GM12878 (cell line): ENCODE measurements at regions not wholly inside any gene's neighbourhood (a gene's known extent, or its start where the extent isn't known, plus 50 kb on each side); places are given as distances from the start of the nearest gene placed in this dataset.

ENCODE experiments used
- ATAC-seq: fragments of 200-7000 bp; cut with Tn5 transposase; 3 replicates; pipeline ENCODE4 v1.9.1; 2020; ENCODE audit warnings: mild to moderate bottlenecking, moderate library complexity
- BruUV-seq: library from RNA; stranded (reverse); fragments of 400-500 nt; replicated peaks from 2 replicates; lab custom pipeline; 2021; lab: Mats Ljungman, UMichigan
- CTCF ChIA-PET: fragments of 300-600 bp; sonication (Branson Sonifier 250); formaldehyde crosslinking; extraction: SDS; loops from one replicate; lab custom pipeline; 2021; ENCODE audit warnings: inconsistent platforms; lab: Yijun Ruan, JAX
- POLR2A ChIA-PET: fragments of 350-600 bp; formaldehyde crosslinking; extraction: SDS; loops from one replicate; lab custom pipeline; 2021; ENCODE audit warnings: inconsistent platforms; lab: Charles Lee
- RAD21 ChIA-PET: fragments of 300-600 bp; sonication (Branson Sonifier 250); formaldehyde crosslinking; loops from one replicate; lab custom pipeline; 2023; ENCODE audit warnings: antibody characterized with exemption; ENCODE audit not compliant: unreplicated experiment; lab: Charles Lee
- SMC1A ChIA-PET: fragments of 300-600 bp; sonication (Branson Sonifier 250); formaldehyde crosslinking; loops from one replicate; lab custom pipeline; 2023; ENCODE audit not compliant: unreplicated experiment, uncharacterized antibody; lab: Charles Lee
- DNase-seq: peaks from one replicate; pipeline ENCODE4 v3.0.0-alpha.2; 2011; ENCODE audit warnings: low read depth, low spot score
- FAIRE-seq: peaks from 3 replicates; lab custom pipeline; 2011; peaks lifted over from hg19 to GRCh38; lab: Jason Lieb, UNC
- H2AFZ ChIP-seq: 2 replicates; pipeline ENCODE4 v1.6.0; 2011; ENCODE audit warnings: low read depth, low read length, control low read depth; ENCODE audit not compliant: control insufficient read depth
- H3K27ac ChIP-seq: 2 replicates; pipeline ENCODE4 v1.5.1; 2011; ENCODE audit warnings: control low read depth; ENCODE audit not compliant: control insufficient read depth, insufficient read depth
- H3K27me3 ChIP-seq, 2 experiments: replicated peaks in 1 of 2; 2 replicates each; pipeline versions ENCODE4 v1.6.0 to v1.6.1; 2011; ENCODE audit warnings: low read length in 1 of 2; ENCODE audit not compliant: control insufficient read depth in 2 of 2, insufficient read depth in 2 of 2
- H3K36me3 ChIP-seq, 2 experiments: 2 replicates each; pipeline ENCODE4 v1.5.1; 2011; ENCODE audit warnings: low read length in 1 of 2; ENCODE audit not compliant: control insufficient read depth in 2 of 2, insufficient read depth in 2 of 2
- H3K4me1 ChIP-seq: 2 replicates; pipeline ENCODE4 v1.6.1; 2011; ENCODE audit warnings: mild to moderate bottlenecking, low read length, moderate library complexity, mixed read lengths; ENCODE audit not compliant: control insufficient read depth, insufficient read depth
- H3K4me2 ChIP-seq: 2 replicates; pipeline ENCODE4 v1.6.0; 2011; ENCODE audit warnings: control low read depth; ENCODE audit not compliant: control insufficient read depth, insufficient read depth
- H3K4me3 ChIP-seq: fragments of 200-600 bp; sonication (generic); 2 replicates; pipeline ENCODE4 v1.5.1; 2016
- H3K79me2 ChIP-seq: 2 replicates; pipeline ENCODE4 v1.6.0; 2011; ENCODE audit warnings: low read length; ENCODE audit not compliant: control insufficient read depth, insufficient read depth
- H3K9ac ChIP-seq: 2 replicates; pipeline ENCODE4 v1.8.0; 2011; ENCODE audit warnings: low read length, control low read depth, mixed read lengths; ENCODE audit not compliant: control insufficient read depth, insufficient read depth
- H3K9me3 ChIP-seq: replicated peaks from 3 replicates; pipeline ENCODE4 v1.5.1; 2011; ENCODE audit warnings: mild to moderate bottlenecking, low read length; ENCODE audit not compliant: control insufficient read depth, insufficient read depth
- H4K20me1 ChIP-seq: 2 replicates; pipeline ENCODE4 v1.6.0; 2011; ENCODE audit not compliant: control insufficient read depth, insufficient read depth
- TARDBP ChIP-seq: IDR thresholded peaks from 2 replicates; pipeline ENCODE4 v1.6.1; 2016; ENCODE audit warnings: borderline replicate concordance
- WRNIP1 ChIP-seq: IDR thresholded peaks from 2 replicates; pipeline ENCODE4 v1.6.1; 2011; ENCODE audit warnings: low read depth, low read length, improper control_type of control experiment, borderline replicate concordance
- WGBS: methylation state at CpG from one replicate; pipeline ENCODE4 v1.1.6; 2016; ENCODE audit warnings: low lambda C conversion rate; ENCODE audit not compliant: insufficient replicate concordance, insufficient coverage; ENCODE audit errors: missing lambda C conversion rate; 5-methylcytosine and 5-hydroxymethylcytosine counted together
- in situ Hi-C: fragments of 300-500 bp; cut with MboI; formaldehyde crosslinking; loops from 9 replicates; pipeline ENCODE4 v1.14.3; 2018; ENCODE audit warnings: mixed read lengths
- intact Hi-C: fragments of 100-400 bp; cut with micrococcal nuclease; formaldehyde crosslinking; loops from one replicate; pipeline ENCODE4 v1.14.2; 2022; ENCODE audit not compliant: unreplicated experiment
- TF ChIP-seq, protein P1 (sequence below): IDR thresholded peaks from 2 replicates; pipeline ENCODE4 v1.6.1; 2012; ENCODE audit warnings: improper control_type of control experiment, low read depth, low read length; ENCODE audit not compliant: insufficient replicate concordance

DNA sequence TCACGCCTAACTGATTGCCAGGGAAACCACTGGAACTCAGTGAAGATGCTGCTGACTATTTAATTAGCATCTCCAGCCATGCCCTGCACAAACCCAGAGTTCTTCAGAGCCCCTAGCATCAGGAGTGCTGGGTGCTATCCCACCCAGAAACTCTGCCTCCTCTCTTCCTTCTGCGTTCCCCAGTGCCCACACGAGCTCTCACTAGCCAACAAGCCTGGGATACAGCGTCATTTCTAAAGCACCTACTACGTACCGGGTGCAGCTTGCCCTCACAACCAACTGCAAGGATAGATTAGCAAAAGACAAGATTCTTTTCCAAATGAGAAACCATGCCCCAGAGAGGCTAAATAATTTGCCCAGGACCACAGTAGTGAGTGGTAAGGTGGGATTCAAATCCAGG is 105.2 kb upstream of the FOXP4 start:
- H3K9ac ChIP-seq, result no peak overlapping the region
- H3K27ac ChIP-seq, result no peak overlapping the region
- in situ Hi-C loops, result no loop called here
- RAD21 ChIA-PET, result interaction anchor here (1.1 to 1.4 kb wide), 2 partner anchors 16 to 20 kb away, joined by 4 to 8 read pairs; no protein-coding TSS in a partner anchor
- intact Hi-C loops, result no loop called here
- CTCF ChIA-PET, result interaction anchor here (0.8 to 0.9 kb wide), 3 partner anchors 17 to 150 kb away, joined by 3 read pairs; no protein-coding TSS in a partner anchor
- SMC1A ChIA-PET, result interaction anchor here (0.6 to 1.4 kb wide), 5 partner anchors 8 to 109 kb away, joined by 3 to 4 read pairs (median 3); no protein-coding TSS in a partner anchor
- no peaks in the 10 kb centered on the region for H3K36me3 ChIP-seq
- no peak overlapping the region for H3K4me2 ChIP-seq
- no peak overlapping the region for H3K4me3 ChIP-seq
- no peak for DNase-seq
- TF ChIP-seq, protein P1, sequence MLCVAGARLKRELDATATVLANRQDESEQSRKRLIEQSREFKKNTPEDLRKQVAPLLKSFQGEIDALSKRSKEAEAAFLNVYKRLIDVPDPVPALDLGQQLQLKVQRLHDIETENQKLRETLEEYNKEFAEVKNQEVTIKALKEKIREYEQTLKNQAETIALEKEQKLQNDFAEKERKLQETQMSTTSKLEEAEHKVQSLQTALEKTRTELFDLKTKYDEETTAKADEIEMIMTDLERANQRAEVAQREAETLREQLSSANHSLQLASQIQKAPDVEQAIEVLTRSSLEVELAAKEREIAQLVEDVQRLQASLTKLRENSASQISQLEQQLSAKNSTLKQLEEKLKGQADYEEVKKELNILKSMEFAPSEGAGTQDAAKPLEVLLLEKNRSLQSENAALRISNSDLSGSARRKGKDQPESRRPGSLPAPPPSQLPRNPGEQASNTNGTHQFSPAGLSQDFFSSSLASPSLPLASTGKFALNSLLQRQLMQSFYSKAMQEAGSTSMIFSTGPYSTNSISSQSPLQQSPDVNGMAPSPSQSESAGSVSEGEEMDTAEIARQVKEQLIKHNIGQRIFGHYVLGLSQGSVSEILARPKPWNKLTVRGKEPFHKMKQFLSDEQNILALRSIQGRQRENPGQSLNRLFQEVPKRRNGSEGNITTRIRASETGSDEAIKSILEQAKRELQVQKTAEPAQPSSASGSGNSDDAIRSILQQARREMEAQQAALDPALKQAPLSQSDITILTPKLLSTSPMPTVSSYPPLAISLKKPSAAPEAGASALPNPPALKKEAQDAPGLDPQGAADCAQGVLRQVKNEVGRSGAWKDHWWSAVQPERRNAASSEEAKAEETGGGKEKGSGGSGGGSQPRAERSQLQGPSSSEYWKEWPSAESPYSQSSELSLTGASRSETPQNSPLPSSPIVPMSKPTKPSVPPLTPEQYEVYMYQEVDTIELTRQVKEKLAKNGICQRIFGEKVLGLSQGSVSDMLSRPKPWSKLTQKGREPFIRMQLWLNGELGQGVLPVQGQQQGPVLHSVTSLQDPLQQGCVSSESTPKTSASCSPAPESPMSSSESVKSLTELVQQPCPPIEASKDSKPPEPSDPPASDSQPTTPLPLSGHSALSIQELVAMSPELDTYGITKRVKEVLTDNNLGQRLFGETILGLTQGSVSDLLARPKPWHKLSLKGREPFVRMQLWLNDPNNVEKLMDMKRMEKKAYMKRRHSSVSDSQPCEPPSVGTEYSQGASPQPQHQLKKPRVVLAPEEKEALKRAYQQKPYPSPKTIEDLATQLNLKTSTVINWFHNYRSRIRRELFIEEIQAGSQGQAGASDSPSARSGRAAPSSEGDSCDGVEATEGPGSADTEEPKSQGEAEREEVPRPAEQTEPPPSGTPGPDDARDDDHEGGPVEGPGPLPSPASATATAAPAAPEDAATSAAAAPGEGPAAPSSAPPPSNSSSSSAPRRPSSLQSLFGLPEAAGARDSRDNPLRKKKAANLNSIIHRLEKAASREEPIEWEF, result no peak
- TF ChIP-seq TARDBP (no peak), WRNIP1 (no peak)
- 85% methylated on average over 6 of the region's 6 CpGs for WGBS
- H3K4me1 ChIP-seq, result peaks cover 20% of the 10 kb centered on the region
- H3K27me3 ChIP-seq, result no peaks in the 10 kb centered on the region; a peak in 2 of 4 replicates
- H3K9me3 ChIP-seq, result no peaks in the 10 kb centered on the region
- H4K20me1 ChIP-seq, result no peaks in the 10 kb centered on the region
- BruUV-seq, result no TSS peak
- no peak for FAIRE-seq
- POLR2A ChIA-PET, result no interaction called here
- no peak overlapping the region for H2AFZ ChIP-seq
- no peaks in the 10 kb centered on the region for H3K79me2 ChIP-seq
- ATAC-seq, result no peak
